Keratinocyte (primary cell): ENCODE measurements at regions not wholly inside any gene's neighbourhood (a gene's known extent, or its start where the extent isn't known, plus 50 kb on each side); places are given as distances from the start of the nearest gene placed in this dataset.
"Not testable (repeated sequence)": the region's sequence is repeated elsewhere in the genome, so short reads cannot be mapped to it uniquely, and the experiment has no call there.

ENCODE experiments used
- DNase-seq: peaks from one replicate; pipeline ENCODE4 v3.0.0-alpha.2; 2011; ENCODE audit warnings: low read depth, missing footprints, low spot score
- FAIRE-seq: peaks from 2 replicates; lab custom pipeline; 2011; peaks lifted over from hg19 to GRCh38; lab: Jason Lieb, UNC
- H2AFZ ChIP-seq: 2 replicates; pipeline ENCODE4 v1.6.0; 2012; ENCODE audit warnings: low read length, control low read depth, inconsistent platforms; ENCODE audit not compliant: control insufficient read depth
- H3K27ac ChIP-seq: 2 replicates; pipeline ENCODE4 v1.5.1; 2011; ENCODE audit warnings: low read length; ENCODE audit not compliant: control insufficient read depth, insufficient read depth
- H3K27me3 ChIP-seq: 3 replicates; pipeline ENCODE4 v1.6.0; 2011; ENCODE audit warnings: low read length; ENCODE audit not compliant: control insufficient read depth, insufficient read depth; ENCODE audit errors: extremely low read depth
- H3K36me3 ChIP-seq, 2 experiments: 2 replicates in 1 of 2; 3 replicates in 1 of 2; pipeline ENCODE4 v1.5.1; 2011; ENCODE audit warnings: low read length in 2 of 2, mild to moderate bottlenecking in 1 of 2; ENCODE audit not compliant: control insufficient read depth in 2 of 2, insufficient read depth in 2 of 2; ENCODE audit errors: extremely low read depth in 1 of 2
- H3K4me1 ChIP-seq: 3 replicates; pipeline ENCODE4 v1.5.1; 2011; ENCODE audit warnings: low read length; ENCODE audit not compliant: control insufficient read depth, insufficient read depth; ENCODE audit errors: extremely low read depth
- H3K4me2 ChIP-seq: 3 replicates; pipeline ENCODE4 v1.6.0; 2011; ENCODE audit warnings: low read depth, low read length; ENCODE audit not compliant: control insufficient read depth, insufficient read depth; ENCODE audit errors: extremely low read depth
- H3K4me3 ChIP-seq, 3 experiments: fragments of 200-600 bp in 1 of 3; sonication (generic) in 1 of 3; 2 replicates in 2 of 3; 3 replicates in 1 of 3; pipeline ENCODE4 v1.5.1; 2011 to 2016; ENCODE audit warnings: low read length in 3 of 3, mild to moderate bottlenecking in 3 of 3, control low read depth in 2 of 3, inconsistent platforms in 1 of 3, low read depth in 1 of 3, mixed read lengths in 1 of 3, mixed run types in 1 of 3, moderate library complexity in 1 of 3; ENCODE audit not compliant: control insufficient read depth in 2 of 3, insufficient read depth in 2 of 3; ENCODE audit errors: extremely low read depth in 1 of 3
- H3K79me2 ChIP-seq: 2 replicates; pipeline ENCODE4 v1.6.0; 2012; ENCODE audit warnings: low read length; ENCODE audit not compliant: control insufficient read depth, insufficient read depth
- H3K9ac ChIP-seq: 3 replicates; pipeline ENCODE4 v1.6.0; 2011; ENCODE audit warnings: low read length; ENCODE audit not compliant: control insufficient read depth, insufficient read depth; ENCODE audit errors: extremely low read depth
- H3K9me1 ChIP-seq: 3 replicates; pipeline ENCODE4 v1.6.0; 2011; ENCODE audit warnings: low read length; ENCODE audit not compliant: control insufficient read depth, insufficient read depth; ENCODE audit errors: extremely low read depth
- H3K9me3 ChIP-seq: 2 replicates; pipeline ENCODE4 v1.5.1; 2012; ENCODE audit warnings: low read depth, low read length; ENCODE audit not compliant: control insufficient read depth
- H4K20me1 ChIP-seq: 3 replicates; pipeline ENCODE4 v1.6.0; 2011; ENCODE audit warnings: low read length; ENCODE audit not compliant: control insufficient read depth, insufficient read depth; ENCODE audit errors: extremely low read depth
- EZH2 ChIP-seq: IDR thresholded peaks from one replicate; pipeline ENCODE4 v1.6.1; 2012; ENCODE audit warnings: inconsistent platforms, mild to moderate bottlenecking, low read length, moderate library complexity
- dilution Hi-C: fragments of 300-500 bp; cut with MboI; formaldehyde crosslinking; loops from one replicate; pipeline ENCODE4 v1.7.0; 2020; ENCODE audit warnings: low sequenced_read_pairs; ENCODE audit not compliant: extremely low pct_ligation_motif_present
- TF ChIP-seq, protein P1 (sequence below), 3 experiments: IDR thresholded peaks in 1 of 3; conservative IDR thresholded peaks in 1 of 3; optimal IDR thresholded peaks in 1 of 3; 2 replicates in 2 of 3; 3 replicates in 1 of 3; pipeline versions ENCODE3 to v1.5.1; 2011; ENCODE audit warnings: low read length in 3 of 3, mild to moderate bottlenecking in 3 of 3, moderate library complexity in 2 of 3, control low read depth in 1 of 3, inconsistent platforms in 1 of 3; ENCODE audit not compliant: insufficient read depth in 2 of 3; ENCODE audit errors: extremely low read depth in 1 of 3

GRCh38 chr13:83117046-83117445 is 765.2 kb downstream of the SLITRK1 start:
- H3K9me3 ChIP-seq: no peaks in the 10 kb centered on the region
- H3K4me2 ChIP-seq: no peak overlapping the region
- no peaks in the 10 kb centered on the region for H3K27me3 ChIP-seq
- no peaks in the 10 kb centered on the region for H3K36me3 ChIP-seq
- TF ChIP-seq, protein P1, sequence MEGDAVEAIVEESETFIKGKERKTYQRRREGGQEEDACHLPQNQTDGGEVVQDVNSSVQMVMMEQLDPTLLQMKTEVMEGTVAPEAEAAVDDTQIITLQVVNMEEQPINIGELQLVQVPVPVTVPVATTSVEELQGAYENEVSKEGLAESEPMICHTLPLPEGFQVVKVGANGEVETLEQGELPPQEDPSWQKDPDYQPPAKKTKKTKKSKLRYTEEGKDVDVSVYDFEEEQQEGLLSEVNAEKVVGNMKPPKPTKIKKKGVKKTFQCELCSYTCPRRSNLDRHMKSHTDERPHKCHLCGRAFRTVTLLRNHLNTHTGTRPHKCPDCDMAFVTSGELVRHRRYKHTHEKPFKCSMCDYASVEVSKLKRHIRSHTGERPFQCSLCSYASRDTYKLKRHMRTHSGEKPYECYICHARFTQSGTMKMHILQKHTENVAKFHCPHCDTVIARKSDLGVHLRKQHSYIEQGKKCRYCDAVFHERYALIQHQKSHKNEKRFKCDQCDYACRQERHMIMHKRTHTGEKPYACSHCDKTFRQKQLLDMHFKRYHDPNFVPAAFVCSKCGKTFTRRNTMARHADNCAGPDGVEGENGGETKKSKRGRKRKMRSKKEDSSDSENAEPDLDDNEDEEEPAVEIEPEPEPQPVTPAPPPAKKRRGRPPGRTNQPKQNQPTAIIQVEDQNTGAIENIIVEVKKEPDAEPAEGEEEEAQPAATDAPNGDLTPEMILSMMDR (optimal IDR thresholded peaks at IDR 0.05 in 1 of 3, IDR thresholded peaks at IDR 0.05 in 1 of 3, conservative IDR thresholded peaks at IDR 0.05 in 1 of 3; ENCODE audit: extremely low read depth in 1 of 3, insufficient read depth in 2 of 3, low read length in 3 of 3): no peak
- no peak for TF ChIP-seq EZH2
- H2AFZ ChIP-seq: no peak overlapping the region
- H3K9ac ChIP-seq: no peak overlapping the region
- FAIRE-seq: no peak
- no peak overlapping the region for H3K4me3 ChIP-seq
- H3K79me2 ChIP-seq: no peaks in the 10 kb centered on the region
- no peaks in the 10 kb centered on the region for H3K9me1 ChIP-seq
- DNase-seq: no peak
- H4K20me1 ChIP-seq: no peaks in the 10 kb centered on the region
- H3K4me1 ChIP-seq: no peaks in the 10 kb centered on the region
- no peak overlapping the region for H3K27ac ChIP-seq
- dilution Hi-C loops: no loop called here

GRCh38 chr13:83101574-83102247 is 780.6 kb downstream of the SLITRK1 start:
- H2AFZ ChIP-seq, H3K9me3 ChIP-seq, H3K27me3 ChIP-seq, H4K20me1 ChIP-seq, H3K36me3 ChIP-seq, H3K4me3 ChIP-seq, dilution Hi-C loops, H3K9ac ChIP-seq, DNase-seq, FAIRE-seq, H3K9me1 ChIP-seq, H3K4me2 ChIP-seq, H3K79me2 ChIP-seq, H3K27ac ChIP-seq, H3K4me1 ChIP-seq: not testable (repeated sequence)

DNA sequence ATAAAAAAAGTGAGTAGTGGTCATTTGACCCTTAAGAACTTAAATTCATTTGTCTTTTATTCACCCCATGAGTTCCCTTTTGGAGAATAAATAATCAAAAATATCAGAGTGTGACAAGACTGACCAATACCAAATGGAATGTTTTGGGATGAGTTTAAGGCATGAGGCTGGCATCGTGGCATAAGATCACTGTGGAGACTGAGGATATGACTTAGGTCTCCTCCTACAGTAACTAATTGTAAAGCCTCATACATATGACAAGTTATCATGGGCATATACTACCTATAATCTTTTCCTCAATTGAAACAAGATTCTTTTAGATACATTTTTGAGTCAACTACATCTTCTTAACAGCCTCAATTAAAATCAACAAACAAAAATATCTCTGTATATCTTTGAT is 782.0 kb downstream of the SLITRK1 start:
- Histone ChIP-seq H3K27me3 (no peaks in the 10 kb centered on the region), H3K4me2 (no peak overlapping the region), H3K9me3 (no peaks in the 10 kb centered on the region), H3K36me3 (no peaks in the 10 kb centered on the region), H3K9me1 (no peaks in the 10 kb centered on the region), H3K27ac (no peak overlapping the region), H4K20me1 (no peaks in the 10 kb centered on the region), H3K9ac (no peak overlapping the region), H2AFZ (no peak overlapping the region), H3K79me2 (no peaks in the 10 kb centered on the region), H3K4me3 (no peak overlapping the region), H3K4me1 (no peaks in the 10 kb centered on the region)
- no peak for FAIRE-seq
- DNase-seq: no peak
- dilution Hi-C loops: no loop called here
- TF ChIP-seq, protein P1 (optimal IDR thresholded peaks at IDR 0.05 in 1 of 3, IDR thresholded peaks at IDR 0.05 in 1 of 3, conservative IDR thresholded peaks at IDR 0.05 in 1 of 3; ENCODE audit: extremely low read depth in 1 of 3, insufficient read depth in 2 of 3, low read length in 3 of 3): no peak
- no peak for TF ChIP-seq EZH2
